ENCODE measurements at regions not wholly inside any gene's neighbourhood (a gene's known extent, or its start where the extent isn't known, plus 50 kb on each side); places are given as distances from the start of the nearest gene placed in this dataset.
"Not testable (repeated sequence)": the region's sequence is repeated elsewhere in the genome, so short reads cannot be mapped to it uniquely, and the experiment has no call there.

DNA sequence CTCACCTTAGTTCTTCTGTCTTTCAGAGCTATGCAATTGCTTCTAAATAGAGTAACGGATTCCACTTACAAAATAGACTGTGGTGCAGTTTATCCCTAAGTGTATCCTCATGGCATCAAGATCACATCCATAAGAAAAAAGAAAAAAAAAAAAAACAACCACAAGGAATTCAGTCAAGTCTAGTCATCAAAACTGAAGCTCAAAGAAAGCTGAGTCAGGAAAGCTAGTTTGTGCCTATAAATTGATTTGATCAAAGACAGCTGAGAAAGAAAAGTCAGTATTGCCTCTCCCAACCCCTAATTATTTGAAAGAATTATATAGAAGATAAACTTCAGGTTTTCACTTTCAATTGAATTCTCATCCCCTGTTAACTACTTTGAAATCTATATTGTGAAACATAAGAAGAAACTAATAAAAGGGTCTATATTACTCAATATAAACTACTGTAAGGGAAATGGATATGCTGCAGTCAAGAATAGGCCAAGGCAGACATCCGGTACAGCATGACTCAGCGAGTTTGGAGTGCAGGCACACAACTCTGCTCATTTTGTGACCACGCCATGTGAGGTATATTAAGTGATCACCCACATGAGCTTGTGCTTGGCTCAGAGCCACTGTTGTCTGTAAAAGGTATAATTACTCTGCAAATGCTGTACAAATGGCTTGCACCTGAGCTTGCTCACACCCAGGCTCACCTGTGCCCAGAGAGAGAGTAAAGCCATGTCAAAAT lies 568.1 kb upstream of the CRIM1 start:
- DNase-seq = no peak

- no peak for DNase-seq
Observed at GRCh38 chr2:35785564-35785963, 570.0 kb upstream of the CRIM1 start.

DNA sequence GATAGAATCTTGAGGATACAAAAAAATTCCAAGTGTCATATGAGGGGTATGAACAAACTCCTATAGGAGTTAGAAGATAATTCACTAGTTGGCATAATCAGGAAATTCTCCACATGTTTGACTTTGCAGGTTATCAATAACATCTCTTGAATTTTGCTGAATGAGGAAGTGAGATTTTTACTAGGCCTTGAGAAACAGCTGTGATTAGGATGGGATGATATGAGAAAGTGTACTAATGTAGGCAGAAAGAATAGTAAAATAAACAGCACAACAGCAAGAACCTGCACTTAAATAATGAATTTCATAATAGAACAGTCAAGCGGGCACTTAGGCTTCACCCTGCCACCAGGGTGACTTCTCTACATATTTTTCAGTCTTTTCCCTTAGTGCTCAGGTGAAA lies 570.8 kb upstream of the CRIM1 start:
- DNase-seq = no peak

- DNase-seq = no peak
Observed at GRCh38 chr2:35783723-35784122, 571.9 kb upstream of the CRIM1 start.

- no peak for DNase-seq
Observed at GRCh38 chr2:35741556-35741955, 614.0 kb upstream of the CRIM1 start.

- DNase-seq = no peak
Observed at GRCh38 chr2:35731674-35732073, 623.9 kb upstream of the CRIM1 start.

GRCh38 chr2:35714883-35715282 lies 640.7 kb upstream of the CRIM1 start:
- DNase-seq = no peak

DNA sequence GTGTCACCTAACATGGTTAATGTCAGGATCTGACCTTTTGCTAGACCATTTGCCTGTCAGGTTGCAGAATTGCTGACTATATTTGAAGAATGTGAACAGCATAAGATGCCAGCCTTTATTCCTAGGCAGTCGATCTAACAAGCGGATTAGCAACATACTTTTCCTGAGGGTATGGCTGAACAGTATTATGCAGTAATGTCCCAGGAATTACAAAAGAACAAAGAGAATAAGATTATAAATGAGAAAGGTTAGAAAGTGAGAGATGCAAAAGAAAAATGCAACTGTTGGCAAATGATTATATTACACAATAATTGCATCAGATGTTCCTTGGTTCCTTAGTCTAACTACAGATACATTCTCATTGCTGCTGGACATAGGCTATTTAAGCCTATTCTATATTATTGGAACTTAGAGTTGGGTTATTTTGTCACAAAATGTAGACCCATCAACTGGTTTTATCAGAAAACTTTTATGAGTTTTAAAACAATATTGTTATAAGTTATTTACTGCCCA lies 647.1 kb upstream of the CRIM1 start:
- no peak for DNase-seq

DNA sequence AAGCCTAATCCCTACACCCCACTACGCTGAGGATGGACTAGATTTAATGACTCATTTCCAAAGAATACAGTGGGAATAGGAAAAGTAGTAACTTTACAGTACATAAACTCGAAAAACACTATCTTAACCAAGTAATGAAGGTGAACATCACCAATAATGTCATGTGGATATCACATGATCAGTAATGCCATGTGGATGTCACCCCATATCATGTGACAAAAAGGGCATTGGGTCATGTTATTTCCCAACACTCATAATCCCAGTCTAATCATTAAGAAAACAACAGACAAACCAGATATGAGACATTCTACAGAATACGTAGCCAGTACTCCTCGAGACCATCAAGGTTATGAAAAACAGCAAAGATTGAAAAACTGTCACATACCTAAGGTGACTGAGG lies 667.3 kb upstream of the CRIM1 start:
- no peak for DNase-seq

- DNase-seq = no peak
Observed at GRCh38 chr2:35651688-35652323, 703.8 kb upstream of the CRIM1 start.

DNA sequence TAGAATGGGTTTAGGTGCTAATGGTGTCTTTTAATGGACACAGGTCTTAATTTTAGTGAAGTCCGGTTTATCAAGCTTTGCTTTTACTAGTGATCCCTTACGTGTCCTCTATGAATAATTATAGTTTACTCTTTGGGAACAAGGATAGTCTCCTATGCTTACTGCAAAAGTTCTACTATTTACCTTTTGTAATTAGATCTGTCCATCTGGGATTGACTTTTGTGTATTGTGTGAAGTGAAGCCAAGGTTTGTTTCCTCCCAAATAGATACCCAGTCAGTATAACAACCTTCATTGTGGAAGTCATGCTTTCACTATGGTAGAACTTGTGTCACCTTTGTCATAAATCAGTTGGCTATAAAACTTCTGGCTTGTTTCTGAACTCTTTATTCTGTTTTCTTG lies 740.9 kb upstream of the CRIM1 start:
- DNase-seq = no peak

DNA sequence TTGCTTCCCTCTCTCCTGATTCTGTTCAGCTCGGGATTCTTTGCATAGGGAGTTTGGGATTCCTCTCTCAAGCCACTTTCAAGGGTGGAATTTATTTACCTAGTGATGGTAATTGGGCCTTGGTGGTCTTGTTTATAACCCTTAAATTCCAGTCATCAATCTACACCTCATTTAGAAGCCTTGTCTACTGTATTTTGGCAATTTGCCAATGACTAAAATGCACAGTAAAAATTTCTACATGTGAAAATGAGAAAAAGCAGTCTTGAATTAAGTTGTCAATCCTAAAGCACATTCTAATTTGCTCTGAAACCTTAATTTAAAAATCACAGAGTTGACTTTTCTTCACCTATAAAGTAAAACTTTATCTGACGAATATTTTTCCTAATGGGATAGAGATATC lies 749.2 kb upstream of the CRIM1 start:
- DNase-seq = no peak

- no peak for DNase-seq
Observed at GRCh38 chr2:35598310-35598709, 757.3 kb upstream of the CRIM1 start.

- DNase-seq = no peak
Observed at GRCh38 chr2:35591886-35592285, 763.7 kb upstream of the CRIM1 start.

- DNase-seq = no peak
Observed at GRCh38 chr2:35585972-35586371, 769.6 kb upstream of the CRIM1 start.

DNA sequence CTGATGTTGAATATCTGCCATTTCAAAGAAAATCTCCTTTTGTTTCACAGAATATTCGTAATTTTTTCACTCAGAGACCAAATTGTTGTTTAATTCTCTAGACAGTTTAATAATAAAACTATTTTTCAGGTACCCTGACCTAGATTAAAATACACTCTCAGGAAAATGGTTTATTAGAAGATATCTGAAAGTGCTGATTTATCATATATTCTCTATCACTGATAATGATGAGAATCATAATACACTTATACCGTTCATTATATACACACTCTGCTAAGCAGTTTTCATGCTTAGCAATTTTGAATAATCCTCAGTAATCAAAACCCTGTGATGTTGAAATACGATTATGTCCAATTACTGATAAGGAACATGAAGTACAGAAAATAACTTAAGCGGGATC lies 772.9 kb upstream of the CRIM1 start:
- DNase-seq = no peak

DNA sequence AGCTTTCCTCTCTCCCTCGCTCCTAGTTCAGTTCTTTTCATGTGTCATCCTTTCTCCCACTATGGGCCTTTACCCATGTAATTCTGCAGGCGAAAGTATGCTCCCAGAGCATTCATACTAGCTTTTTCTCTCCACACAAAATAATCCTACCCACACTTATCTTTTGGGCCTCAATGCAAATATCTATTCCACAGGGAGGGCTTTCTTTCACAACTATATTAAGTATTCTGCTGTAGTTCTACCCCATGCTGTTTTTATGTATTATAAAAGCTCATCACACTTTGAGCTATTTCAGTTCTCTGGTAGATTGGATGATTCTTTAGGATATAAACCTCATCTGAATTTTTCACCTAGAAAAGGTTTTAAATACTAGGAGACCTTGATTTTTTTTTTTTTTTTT lies 774.6 kb upstream of the CRIM1 start:
- DNase-seq = no peak

DNA sequence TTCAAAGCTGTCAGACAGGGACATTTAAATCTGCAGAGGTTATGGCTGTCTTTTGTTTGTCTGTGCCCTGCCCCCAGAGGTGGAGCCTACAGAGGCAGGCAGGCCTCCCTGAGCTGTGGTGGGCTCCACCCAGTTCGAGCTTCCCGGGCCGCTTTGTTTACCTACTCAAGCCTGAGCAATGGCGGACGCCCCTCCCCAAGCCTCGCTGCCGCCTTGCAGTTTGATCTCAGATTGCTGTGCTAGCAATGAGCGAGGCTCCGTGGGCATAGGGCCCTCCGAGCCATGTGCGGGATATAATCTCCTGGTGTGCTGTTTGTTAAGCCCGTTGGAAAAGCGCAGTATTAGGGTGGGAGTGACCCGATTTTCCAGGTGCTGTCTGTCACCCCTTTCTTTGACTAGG lies 787.0 kb upstream of the CRIM1 start:
- not testable (repeated sequence) for DNase-seq

DNA sequence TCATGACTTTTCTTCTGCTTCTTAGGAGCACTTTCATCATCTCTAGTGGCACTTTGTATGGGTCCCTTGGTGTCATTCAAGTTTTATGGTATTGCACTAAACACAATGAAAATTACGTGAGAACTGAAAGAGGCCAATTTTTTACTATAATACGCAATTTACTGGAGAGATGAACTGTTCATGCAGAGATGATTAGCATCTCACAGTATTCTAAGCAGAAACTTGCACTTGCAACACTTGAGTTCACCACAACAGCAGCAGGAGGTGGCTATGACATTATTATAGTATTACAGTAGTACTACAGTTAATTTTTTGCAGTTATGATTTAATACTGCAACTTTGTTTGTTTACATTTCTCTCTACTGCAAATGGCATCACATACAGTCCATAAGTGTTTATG lies 793.1 kb upstream of the CRIM1 start:
- no peak for DNase-seq

GRCh38 chr2:35548171-35548570 lies 807.4 kb upstream of the CRIM1 start:
- no peak for DNase-seq

- DNase-seq = no peak
Observed at GRCh38 chr2:35545301-35545700, 810.3 kb upstream of the CRIM1 start.

- DNase-seq = no peak
Observed at GRCh38 chr2:35538796-35539195, 816.8 kb upstream of the CRIM1 start.

DNA sequence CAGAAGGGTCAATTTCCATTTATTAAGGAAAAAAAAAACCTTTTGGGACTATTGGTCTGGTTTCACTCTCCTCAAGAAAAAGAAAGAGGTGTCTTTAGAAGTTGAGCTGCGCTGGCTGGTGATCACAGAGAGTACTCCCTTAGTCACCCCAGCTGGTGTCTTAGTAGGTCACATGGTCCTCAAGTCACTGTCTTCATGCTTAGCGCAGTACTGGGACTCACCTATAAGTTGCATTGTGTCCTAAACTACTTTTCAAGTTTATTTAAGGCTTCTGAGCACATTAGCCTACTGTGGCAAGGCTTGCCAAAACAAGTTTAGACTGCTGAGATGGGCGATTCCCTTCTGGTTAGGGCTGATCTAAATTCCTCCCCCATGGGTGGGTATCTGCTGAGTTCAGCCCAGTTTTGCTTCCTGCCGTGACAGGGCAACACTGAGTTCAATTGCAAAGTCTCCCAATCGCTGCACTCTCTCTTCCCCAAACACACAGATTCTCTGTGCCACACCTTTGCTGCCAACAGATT lies 824.9 kb upstream of the CRIM1 start:
- no peak for DNase-seq

- no peak for DNase-seq
Observed at GRCh38 chr2:35526741-35527140, 828.8 kb upstream of the CRIM1 start.

DNA sequence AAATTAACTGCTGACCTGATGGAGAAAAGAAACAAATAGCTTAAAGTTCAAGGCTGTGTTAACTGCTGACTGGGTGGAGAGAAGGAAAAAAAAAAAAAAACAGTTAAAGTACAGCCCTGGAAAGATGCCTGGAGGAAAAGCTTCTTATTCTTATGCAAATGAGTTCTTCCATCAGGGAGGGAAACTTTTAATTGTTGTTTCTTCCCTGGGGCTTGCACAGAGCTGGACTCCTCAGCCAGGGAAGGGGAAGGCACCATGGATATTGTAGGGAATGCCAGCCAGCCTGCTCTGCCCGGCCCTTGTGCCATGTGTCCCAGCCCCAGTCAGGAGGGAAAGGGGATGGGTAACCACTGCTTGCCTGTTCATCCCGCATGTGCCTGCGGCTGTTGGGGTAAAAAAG lies 833.1 kb upstream of the CRIM1 start:
- DNase-seq = no peak

Measured in NCI-H1930 (cell line).